Esophagus muscularis mucosa (tissue), 4 donors: ENCODE measurements at regions not wholly inside any gene's neighbourhood (a gene's known extent, or its start where the extent isn't known, plus 50 kb on each side); places are given as distances from the start of the nearest gene placed in this dataset.

Experiments
- DNase-seq: peaks from one replicate; pipeline ENCODE4 v3.0.0-alpha.2; 2017; ENCODE audit errors: extremely low spot score
- H3K27ac ChIP-seq, 4 donors: fragments of 200-600 bp; sonication (generic); replicated peaks in 1 of 4; 1 replicate in 3 of 4; 2 replicates in 1 of 4; pipeline ENCODE4 v1.5.1; 2016 to 2019; ENCODE audit warnings: mild to moderate bottlenecking in 1 of 4
- H3K27me3 ChIP-seq, 4 donors: fragments of 200-600 bp; sonication (generic); one replicate each; pipeline versions ENCODE4 v1.5.1 to v1.6.0; 2016 to 2019
- H3K36me3 ChIP-seq, 4 donors: fragments of 200-600 bp; sonication (generic); one replicate each; pipeline ENCODE4 v1.5.1; 2016 to 2019
- H3K4me1 ChIP-seq, 4 donors: fragments of 200-600 bp; sonication (generic); one replicate each; pipeline ENCODE4 v1.5.1; 2016 to 2019
- H3K4me3 ChIP-seq, 4 donors: fragments of 200-600 bp; sonication (generic); 1 replicate in 2 of 4; 2 replicates in 2 of 4; pipeline ENCODE4 v1.5.1; 2016 to 2019; ENCODE audit warnings: mild to moderate bottlenecking in 4 of 4, moderate library complexity in 1 of 4
- H3K9me3 ChIP-seq, 4 donors: fragments of 200-600 bp; sonication (generic); 1 replicate in 3 of 4; 2 replicates in 1 of 4; pipeline ENCODE4 v1.5.1; 2016 to 2019
- CTCF ChIP-seq, 3 experiments: fragments of 200-600 bp in 2 of 3; fragments of 450-650 bp in 1 of 3; sonication (generic) in 2 of 3; IDR thresholded peaks; one replicate each; pipeline ENCODE4 v1.5.1; 2017 to 2019; ENCODE audit warnings: antibody characterized with exemption in 3 of 3, mild to moderate bottlenecking in 2 of 3, moderate library complexity in 1 of 3
- EP300 ChIP-seq: sonication (generic); formaldehyde crosslinking; IDR thresholded peaks from one replicate; pipeline ENCODE4 v1.6.1; 2017; ENCODE audit warnings: antibody characterized with exemption
- POLR2A ChIP-seq: fragments of 450-650 bp; IDR thresholded peaks from one replicate; pipeline ENCODE4 v1.6.1; 2017; ENCODE audit warnings: antibody characterized with exemption, moderate library complexity, mild to moderate bottlenecking, low read depth
- POLR2AphosphoS5 ChIP-seq, 2 donors: sonication (generic); formaldehyde crosslinking; IDR thresholded peaks; one replicate each; pipeline ENCODE4 v1.6.1; 2017; ENCODE audit warnings: antibody characterized with exemption in 2 of 2
- WGBS: methylation state at CpG from one replicate; pipeline ENCODE4 v1.1.5; 2018; 5-methylcytosine and 5-hydroxymethylcytosine counted together
- intact Hi-C: fragments of 100-400 bp; cut with DNase I; formaldehyde crosslinking; loops from one replicate; pipeline ENCODE4 v1.15.1; 2023

GRCh38 chr2:136381245-136381644, 263.3 kb upstream of the CXCR4 start:
- intact Hi-C loops = no loop called here
- WGBS = 90% methylated on average over 1 of the region's 1 CpG
- H3K27me3 ChIP-seq = no peaks in the 10 kb centered on the region
- H3K4me3 ChIP-seq = no peak overlapping the region
- no peak overlapping the region for H3K27ac ChIP-seq
- no peaks in the 10 kb centered on the region for H3K9me3 ChIP-seq
- TF ChIP-seq CTCF (IDR thresholded peaks at IDR 0.05) (no peak), POLR2A (no peak), EP300 (no peak), POLR2AphosphoS5 (IDR thresholded peaks at IDR 0.05) (no peak)
- DNase-seq = peak; percentile 64
- no peaks in the 10 kb centered on the region for H3K36me3 ChIP-seq
- H3K4me1 ChIP-seq = peaks cover 0 to 14% (median 3%) of the 10 kb centered on the region in 4 donors

GRCh38 chr2:136378712-136379595, 261.0 kb upstream of the CXCR4 start:
- TF ChIP-seq CTCF (IDR thresholded peaks at IDR 0.05) = peak; percentile 58 to 69 (median 60)
- TF ChIP-seq POLR2AphosphoS5 (IDR thresholded peaks at IDR 0.05) = no peak
- intact Hi-C loops = loop anchor here (2.0 to 10.0 kb wide), 2 partner anchors 244 to 464 kb away; no protein-coding TSS in a partner anchor
- H3K9me3 ChIP-seq = no peaks in the 10 kb centered on the region
- peak; percentile 64 for DNase-seq
- 67% methylated on average over 4 of the region's 4 CpGs for WGBS
- no peak overlapping the region for H3K4me3 ChIP-seq
- H3K36me3 ChIP-seq = no peaks in the 10 kb centered on the region
- H3K4me1 ChIP-seq = no peaks in the 10 kb centered on the region
- H3K27ac ChIP-seq = no peak overlapping the region
- no peaks in the 10 kb centered on the region for H3K27me3 ChIP-seq

- intact Hi-C loops = loop anchor here (2.0 to 10.0 kb wide), 2 partner anchors 243 to 463 kb away; no protein-coding TSS in a partner anchor
- no peaks in the 10 kb centered on the region for H3K9me3 ChIP-seq
- H3K27me3 ChIP-seq = no peaks in the 10 kb centered on the region
- no peaks in the 10 kb centered on the region for H3K4me1 ChIP-seq
- H3K4me3 ChIP-seq = no peak overlapping the region
- TF ChIP-seq POLR2AphosphoS5 (IDR thresholded peaks at IDR 0.05) = no peak
- no peak for TF ChIP-seq CTCF (IDR thresholded peaks at IDR 0.05)
- no peak for TF ChIP-seq EP300
- no peak for TF ChIP-seq POLR2A
- 87% methylated on average over 7 of the region's 7 CpGs for WGBS
- no peaks in the 10 kb centered on the region for H3K36me3 ChIP-seq
- no peak overlapping the region for H3K27ac ChIP-seq
- DNase-seq = peak; percentile 82
Measured at GRCh38 chr2:136377423-136378382, 259.8 kb upstream of the CXCR4 start.

- Histone ChIP-seq H3K4me3 (no peak overlapping the region), H3K9me3 (no peaks in the 10 kb centered on the region), H3K4me1 (no peaks in the 10 kb centered on the region), H3K27me3 (no peaks in the 10 kb centered on the region), H3K27ac (no peak overlapping the region), H3K36me3 (no peaks in the 10 kb centered on the region)
- DNase-seq = peak; percentile 45
- intact Hi-C loops = loop anchor here (10.0 kb wide), 1 partner anchor 242 kb away; no protein-coding TSS in a partner anchor
- 50% methylated on average over 6 of the region's 6 CpGs for WGBS
- TF ChIP-seq POLR2AphosphoS5 (IDR thresholded peaks at IDR 0.05) = no peak
- TF ChIP-seq POLR2A = no peak
- no peak for TF ChIP-seq CTCF (IDR thresholded peaks at IDR 0.05)
- no peak for TF ChIP-seq EP300
Measured at GRCh38 chr2:136376798-136377211, 258.9 kb upstream of the CXCR4 start.
